ENCODE measurements at regions not wholly inside any gene's neighbourhood (a gene's known extent, or its start where the extent isn't known, plus 50 kb on each side); places are given as distances from the start of the nearest gene placed in this dataset.

DNA sequence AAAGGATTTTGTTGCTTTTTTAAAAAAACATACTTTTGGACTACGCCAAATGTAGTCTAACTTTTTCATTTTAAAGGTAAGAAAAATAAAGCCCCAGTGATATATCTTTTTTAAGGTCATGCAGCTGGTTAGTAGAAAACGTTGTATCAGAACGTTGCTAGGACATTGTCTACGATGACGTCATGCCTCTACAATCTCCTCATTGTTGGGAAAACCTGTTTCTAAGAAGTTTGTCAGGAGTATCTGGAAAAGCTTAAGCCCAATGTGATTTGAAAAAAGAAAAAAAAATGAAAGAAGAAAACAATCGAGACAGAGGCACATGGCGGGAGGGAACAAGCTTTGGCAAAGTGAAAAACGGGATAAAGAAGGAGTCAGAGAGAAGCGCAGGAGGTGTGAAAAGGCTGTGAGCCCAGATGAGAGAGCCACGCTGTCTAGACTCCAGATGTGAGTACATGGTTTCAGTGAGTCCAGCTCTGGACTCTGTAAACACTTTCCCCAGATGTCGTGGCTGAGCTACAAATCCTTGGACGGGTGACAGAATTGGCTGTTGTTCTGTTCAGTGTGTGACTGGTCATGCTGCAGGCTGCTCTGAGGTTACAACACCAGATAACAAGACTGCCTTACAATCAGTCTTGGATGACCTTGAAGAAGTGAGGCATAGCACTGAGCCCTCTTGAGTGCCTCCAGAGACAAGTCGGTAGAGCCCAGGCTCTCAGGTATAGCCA lies 656.7 kb upstream of the ID4 start:
- DNase-seq (ENCODE audit: low read depth) = no peak
- TF ChIP-seq, protein P1, sequence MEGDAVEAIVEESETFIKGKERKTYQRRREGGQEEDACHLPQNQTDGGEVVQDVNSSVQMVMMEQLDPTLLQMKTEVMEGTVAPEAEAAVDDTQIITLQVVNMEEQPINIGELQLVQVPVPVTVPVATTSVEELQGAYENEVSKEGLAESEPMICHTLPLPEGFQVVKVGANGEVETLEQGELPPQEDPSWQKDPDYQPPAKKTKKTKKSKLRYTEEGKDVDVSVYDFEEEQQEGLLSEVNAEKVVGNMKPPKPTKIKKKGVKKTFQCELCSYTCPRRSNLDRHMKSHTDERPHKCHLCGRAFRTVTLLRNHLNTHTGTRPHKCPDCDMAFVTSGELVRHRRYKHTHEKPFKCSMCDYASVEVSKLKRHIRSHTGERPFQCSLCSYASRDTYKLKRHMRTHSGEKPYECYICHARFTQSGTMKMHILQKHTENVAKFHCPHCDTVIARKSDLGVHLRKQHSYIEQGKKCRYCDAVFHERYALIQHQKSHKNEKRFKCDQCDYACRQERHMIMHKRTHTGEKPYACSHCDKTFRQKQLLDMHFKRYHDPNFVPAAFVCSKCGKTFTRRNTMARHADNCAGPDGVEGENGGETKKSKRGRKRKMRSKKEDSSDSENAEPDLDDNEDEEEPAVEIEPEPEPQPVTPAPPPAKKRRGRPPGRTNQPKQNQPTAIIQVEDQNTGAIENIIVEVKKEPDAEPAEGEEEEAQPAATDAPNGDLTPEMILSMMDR (IDR thresholded peaks at IDR 0.05; ENCODE audit: low read depth, low read length, missing control alignments) = no peak
- no peak overlapping the region for H3K4me3 ChIP-seq (ENCODE audit: low read depth, low read length)

DNA sequence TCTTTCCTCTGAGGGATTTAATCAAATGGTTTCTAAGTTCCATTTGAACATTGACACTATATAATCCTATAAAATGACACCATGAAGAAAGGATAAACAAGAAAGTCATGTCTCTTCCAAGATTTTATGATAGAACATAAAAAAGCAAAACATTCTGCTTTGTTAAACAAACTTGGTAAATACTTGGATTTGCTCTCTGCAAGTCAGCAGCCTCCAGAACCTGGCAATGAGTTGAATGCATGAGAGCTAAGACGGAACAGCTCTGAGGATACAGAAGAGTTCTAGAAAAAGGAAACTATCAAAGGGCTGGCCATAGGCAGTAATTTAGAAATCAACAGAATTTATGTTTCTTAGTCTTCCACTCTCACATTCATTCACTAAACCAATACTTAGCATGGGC lies 656.0 kb upstream of the ID4 start:
- no peak for DNase-seq (ENCODE audit: low read depth)
- TF ChIP-seq, protein P1 (IDR thresholded peaks at IDR 0.05; ENCODE audit: low read depth, low read length, missing control alignments) = no peak
- no peak overlapping the region for H3K4me3 ChIP-seq (ENCODE audit: low read depth, low read length)

DNA sequence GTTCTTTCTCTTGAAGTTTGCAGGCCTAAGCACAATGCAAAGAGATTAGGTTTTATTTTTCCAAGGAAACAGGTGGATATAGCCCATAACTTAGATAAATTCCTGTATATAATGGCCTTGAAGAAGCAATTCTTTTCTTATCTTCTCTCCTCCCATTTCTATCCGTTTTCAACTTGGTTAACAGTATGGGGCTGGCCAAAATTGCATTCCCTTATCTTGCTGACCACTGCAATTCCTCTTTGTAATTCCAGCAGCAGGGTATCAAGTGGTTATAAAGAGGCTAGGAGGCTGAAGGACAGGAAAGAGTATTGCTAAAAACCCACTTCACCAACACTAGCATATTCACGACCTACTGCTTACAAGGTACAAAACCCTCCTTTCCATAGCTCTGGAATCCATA lies 643.5 kb upstream of the ID4 start:
- no peak for DNase-seq (ENCODE audit: low read depth)
- TF ChIP-seq, protein P1 (IDR thresholded peaks at IDR 0.05; ENCODE audit: low read depth, low read length, missing control alignments) = no peak
- no peak overlapping the region for H3K4me3 ChIP-seq (ENCODE audit: low read depth, low read length)

DNA sequence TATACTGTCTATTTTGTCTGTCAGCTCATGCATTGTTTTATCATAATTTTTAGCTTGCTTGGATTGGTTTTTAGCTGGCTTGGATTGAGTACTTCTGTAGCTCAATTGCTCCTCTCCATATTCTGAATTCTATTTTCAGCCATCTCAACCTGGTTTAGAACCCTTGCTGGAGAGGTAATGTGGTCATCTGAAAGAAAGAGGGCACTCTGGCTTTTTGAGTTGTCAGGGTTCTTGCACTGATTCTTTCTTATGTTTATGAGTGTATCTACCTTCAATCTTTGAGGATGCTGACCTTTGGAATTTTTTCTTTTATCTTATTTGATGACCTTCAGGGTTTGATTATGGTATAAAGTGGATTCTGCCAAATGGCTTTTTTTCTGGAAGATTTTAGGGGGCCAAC lies 632.7 kb upstream of the ID4 start:
- TF ChIP-seq, protein P1 (IDR thresholded peaks at IDR 0.05; ENCODE audit: low read depth, low read length, missing control alignments) = no peak
- no peak overlapping the region for H3K4me3 ChIP-seq (ENCODE audit: low read depth, low read length)
- DNase-seq (ENCODE audit: low read depth) = no peak

DNA sequence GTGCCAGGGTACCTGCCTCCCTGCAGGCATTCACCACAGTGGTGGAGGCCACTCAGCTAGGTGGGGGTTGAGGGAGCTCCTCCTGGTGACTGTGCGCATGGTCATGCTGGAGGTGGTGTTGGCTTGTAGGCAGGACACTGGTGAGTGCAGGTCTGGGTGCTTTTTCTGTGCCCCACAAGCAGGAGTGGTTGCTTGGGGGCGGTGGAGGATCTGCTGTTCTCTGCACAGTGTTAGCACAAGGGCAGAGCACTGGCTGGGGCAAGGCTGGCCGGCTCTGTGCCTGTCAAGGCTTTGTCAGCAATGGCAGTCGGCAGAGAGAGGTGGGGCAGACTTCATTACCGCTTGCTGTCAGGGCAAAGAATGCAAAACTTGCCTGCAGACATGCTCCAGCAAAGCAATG lies 632.1 kb upstream of the ID4 start:
- H3K4me3 ChIP-seq (ENCODE audit: low read depth, low read length) = no peak overlapping the region
- TF ChIP-seq, protein P1 (IDR thresholded peaks at IDR 0.05; ENCODE audit: low read depth, low read length, missing control alignments) = no peak
- DNase-seq (ENCODE audit: low read depth) = no peak

DNA sequence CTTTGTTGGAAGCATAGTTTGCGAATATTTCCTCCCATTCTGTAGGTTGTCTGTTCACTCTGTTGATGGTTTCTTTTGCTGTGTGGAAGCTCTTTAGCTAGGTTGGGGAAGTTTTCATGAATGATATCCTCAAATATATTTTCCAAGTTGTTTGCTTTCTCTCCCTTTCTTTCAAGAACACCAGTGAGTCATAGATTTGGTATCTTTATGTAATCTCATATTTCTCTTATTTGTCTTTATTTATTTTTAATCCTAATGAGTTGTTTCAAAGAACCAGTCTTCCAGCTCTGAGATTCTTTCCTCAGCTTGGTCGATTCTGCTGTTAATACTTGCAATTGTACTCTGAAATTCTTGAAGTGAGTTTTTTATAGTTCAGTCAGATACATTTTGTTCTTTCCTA lies 628.0 kb upstream of the ID4 start:
- TF ChIP-seq, protein P1 (IDR thresholded peaks at IDR 0.05; ENCODE audit: low read depth, low read length, missing control alignments) = no peak
- H3K4me3 ChIP-seq (ENCODE audit: low read depth, low read length) = no peak overlapping the region
- no peak for DNase-seq (ENCODE audit: low read depth)

Data from GM12864 (cell line).